Ecto neural progenitor cell (in vitro differentiated cells): ENCODE measurements at regions not wholly inside any gene's neighbourhood (a gene's known extent, or its start where the extent isn't known, plus 50 kb on each side); places are given as distances from the start of the nearest gene placed in this dataset.

ENCODE experiments used
- DNase-seq: peaks from one replicate; pipeline ENCODE4 v3.0.0-alpha.2; 2018; ENCODE audit warnings: low spot score

- no peak for DNase-seq
These were observed 67.1 kb upstream of the PRKX start for GRCh38 chrX:3780564-3780963.

- no peak for DNase-seq
These were observed 66.1 kb upstream of the PRKX start for GRCh38 chrX:3779546-3779945.

- DNase-seq = no peak
These were observed 64.0 kb upstream of the PRKX start for GRCh38 chrX:3777416-3777815.

GRCh38 chrX:3771766-3772165 is 58.3 kb upstream of the PRKX start:
- no peak for DNase-seq

GRCh38 chrX:3768881-3769280 is 55.4 kb upstream of the PRKX start:
- DNase-seq = no peak
